GM23248 (cell line): ENCODE measurements at regions not wholly inside any gene's neighbourhood (a gene's known extent, or its start where the extent isn't known, plus 50 kb on each side); places are given as distances from the start of the nearest gene placed in this dataset.

Source experiments
- EZH2 ChIP-seq: fragments of 200-600 bp; sonication (generic); IDR thresholded peaks from 2 replicates; pipeline ENCODE4 v1.6.1; 2018; ENCODE audit warnings: antibody characterized with exemption, mild to moderate bottlenecking; ENCODE audit not compliant: insufficient read depth, poor library complexity, severe bottlenecking
- EZH2phosphoT487 ChIP-seq: fragments of 200-600 bp; sonication (generic); IDR thresholded peaks from 2 replicates; pipeline ENCODE4 v1.6.1; 2018; ENCODE audit warnings: antibody characterized with exemption, moderate library complexity, mild to moderate bottlenecking, low read depth; ENCODE audit not compliant: insufficient read depth

DNA sequence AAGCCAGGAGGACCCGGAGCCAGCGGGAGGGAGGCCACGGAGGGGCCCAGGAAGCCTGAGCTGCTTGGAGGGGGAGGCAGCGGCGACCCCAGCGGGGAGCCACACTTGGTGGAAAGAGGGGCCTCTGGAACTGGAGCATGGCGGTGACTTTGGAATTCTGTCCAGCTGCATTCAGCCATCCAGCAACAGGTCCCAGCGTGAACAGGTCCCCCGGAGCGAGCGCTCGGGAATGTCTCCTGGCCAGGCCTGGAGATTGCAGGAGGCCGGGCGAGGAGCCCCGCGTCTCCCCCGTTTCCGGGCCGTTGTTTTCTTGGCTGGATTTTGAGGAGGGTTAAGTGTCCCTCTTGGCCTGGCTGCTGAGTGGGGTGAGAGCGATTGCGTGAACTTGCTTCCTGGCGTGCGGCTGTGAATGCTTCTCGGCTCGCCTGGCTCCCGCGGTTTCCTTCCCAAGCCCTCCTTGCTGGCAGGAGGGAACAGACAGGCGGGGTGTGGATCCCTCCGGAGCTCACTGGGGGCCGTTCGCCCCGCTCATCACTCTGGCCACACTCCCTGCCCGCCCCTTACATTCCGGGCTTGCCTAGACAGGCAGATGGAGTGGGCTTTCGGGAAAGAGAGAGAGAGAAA is 125.3 kb upstream of the IRX4 start:
- TF ChIP-seq EZH2 (no peak), EZH2phosphoT487 (no peak)
